NCI-H187 (cell line): ENCODE measurements at regions not wholly inside any gene's neighbourhood (a gene's known extent, or its start where the extent isn't known, plus 50 kb on each side); places are given as distances from the start of the nearest gene placed in this dataset.
"Not testable (repeated sequence)": the region's sequence is repeated elsewhere in the genome, so short reads cannot be mapped to it uniquely, and the experiment has no call there.

Experiments used
- DNase-seq, 2 experiments: peaks; one replicate each; lab custom pipeline; 2025; lab: John Stamatoyannopoulos, UW

DNA sequence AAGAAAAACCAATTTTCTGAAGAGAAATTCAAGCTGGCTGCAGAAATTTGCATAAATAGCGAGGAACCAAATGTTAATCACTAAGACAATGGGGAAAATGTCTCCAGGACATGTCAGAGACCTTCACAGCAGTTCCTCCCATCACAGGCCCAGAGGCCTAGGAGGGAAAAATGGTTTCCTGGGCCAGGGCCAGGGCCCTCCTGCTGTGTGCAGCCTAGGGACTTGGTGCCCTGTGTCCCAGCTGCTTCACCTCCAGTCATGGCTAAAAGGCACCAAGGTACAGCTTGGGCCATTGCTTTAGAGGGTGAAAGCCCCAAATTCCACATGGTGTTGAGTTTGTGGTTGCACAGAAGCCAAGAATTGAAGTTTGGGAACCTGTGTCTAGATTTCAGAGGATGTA, 628.7 kb upstream of the ARRDC3 start:
- DNase-seq = not testable (repeated sequence)

- DNase-seq = no peak
Measured at GRCh38 chr5:92003806-92004205, 620.7 kb upstream of the ARRDC3 start.

DNA sequence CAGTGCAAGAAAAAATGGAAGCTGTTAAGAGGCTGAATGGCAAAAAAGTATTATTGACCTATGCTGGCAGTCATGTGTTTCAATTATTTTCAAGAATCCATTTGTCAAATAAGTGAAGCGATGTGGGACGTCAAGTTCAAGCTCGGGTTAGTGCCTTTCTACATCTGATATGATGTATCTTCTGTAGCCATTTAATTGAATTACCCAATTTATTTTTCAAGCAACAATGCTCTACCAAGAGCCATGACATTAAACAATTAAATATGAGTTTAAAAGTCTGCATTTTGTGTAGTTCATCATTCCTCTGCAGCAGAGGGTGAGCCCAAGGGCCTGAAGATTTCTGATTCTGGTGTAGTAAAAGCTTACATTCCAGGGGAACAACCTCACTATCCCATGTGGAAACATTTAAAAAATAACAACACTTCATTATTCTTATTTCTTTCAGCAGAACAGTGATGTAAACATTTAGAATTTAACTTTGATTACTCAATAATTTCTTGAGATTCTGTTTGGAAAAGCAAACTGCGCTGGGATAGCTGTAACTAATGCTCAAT, 619.7 kb upstream of the ARRDC3 start:
- DNase-seq = no peak

DNA sequence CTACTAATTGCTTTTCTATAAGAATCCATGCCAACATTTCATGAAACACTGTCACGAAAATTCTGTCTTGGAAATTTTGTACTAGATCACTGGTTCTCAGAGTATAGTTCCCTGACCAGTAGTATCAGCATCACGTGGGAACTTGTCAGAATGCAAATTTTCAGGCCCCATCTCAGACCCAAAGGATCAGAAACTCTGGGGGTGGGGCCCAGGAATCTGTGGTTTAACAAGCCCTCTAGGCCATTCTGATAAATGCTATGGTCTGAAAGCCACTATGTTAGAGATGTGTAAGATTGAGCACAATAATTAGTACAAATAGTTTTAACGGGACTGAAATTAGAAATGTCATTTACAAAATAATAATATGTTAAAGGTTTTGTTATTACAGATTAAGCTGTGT, 615.7 kb upstream of the ARRDC3 start:
- DNase-seq = no peak

DNA sequence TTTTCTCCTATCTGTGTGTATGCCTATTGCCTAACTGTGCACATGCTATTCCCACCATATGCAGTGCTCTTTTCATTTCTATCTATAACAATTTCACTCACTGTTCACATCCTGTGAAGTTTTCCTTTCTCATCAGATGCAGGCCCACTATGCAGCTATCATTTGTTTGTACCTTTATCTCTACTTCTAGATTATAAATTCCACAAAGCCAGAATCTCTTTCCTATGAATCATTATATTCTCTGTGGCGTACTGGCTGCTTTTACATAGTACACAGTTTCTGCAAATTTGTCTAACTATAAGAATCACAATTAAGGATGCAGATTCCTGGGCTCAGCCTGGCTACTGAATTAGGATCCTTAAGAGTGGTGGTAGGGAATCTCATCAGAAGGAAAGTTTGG, 600.8 kb upstream of the ARRDC3 start:
- DNase-seq = no peak

- DNase-seq = no peak
Measured at GRCh38 chr5:91978221-91978882, 595.2 kb upstream of the ARRDC3 start.

DNA sequence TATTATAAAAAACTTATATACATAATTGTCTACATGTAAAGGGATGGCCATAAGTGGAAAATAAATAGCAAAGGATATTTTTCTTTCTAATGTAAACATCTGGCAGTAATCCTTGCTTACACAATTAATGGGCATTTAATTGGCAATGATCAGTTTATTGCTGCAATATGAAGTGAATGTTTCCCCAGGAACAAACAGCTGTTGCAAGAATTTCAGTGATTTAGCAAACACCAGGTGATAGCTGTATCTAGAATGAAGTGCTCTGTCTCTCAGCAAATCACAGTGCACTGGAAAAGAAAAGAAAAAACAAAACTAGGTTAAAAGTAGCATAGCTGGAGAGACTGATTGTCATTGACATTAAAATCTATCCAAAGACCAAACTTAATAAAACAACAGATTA, 594.5 kb upstream of the ARRDC3 start:
- no peak for DNase-seq

- no peak for DNase-seq
Measured at GRCh38 chr5:91976451-91976850, 593.3 kb upstream of the ARRDC3 start.

- DNase-seq = no peak
Measured at GRCh38 chr5:91963166-91963565, 580.0 kb upstream of the ARRDC3 start.

DNA sequence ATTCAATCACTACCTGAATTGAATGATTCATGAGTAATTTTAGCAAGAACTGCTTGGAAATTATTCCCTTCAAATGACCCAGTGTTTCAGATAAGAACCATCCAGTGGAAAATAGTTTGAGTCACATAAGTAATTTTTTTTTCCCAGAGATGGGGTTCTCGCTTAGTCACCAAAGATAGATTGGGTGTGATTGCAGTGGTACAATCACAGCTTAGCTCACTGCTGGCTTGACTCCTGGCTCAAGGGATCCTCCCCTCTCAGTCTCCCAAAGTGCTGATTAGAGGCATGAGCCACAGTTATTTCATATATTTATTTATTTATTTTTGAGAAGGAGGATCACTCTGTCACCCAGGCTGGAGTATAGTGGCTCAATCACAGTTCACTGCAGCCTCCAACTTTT, 574.5 kb upstream of the ARRDC3 start:
- DNase-seq = no peak

GRCh38 chr5:91956738-91957137, 573.6 kb upstream of the ARRDC3 start:
- DNase-seq = no peak

GRCh38 chr5:91955610-91956009, 572.5 kb upstream of the ARRDC3 start:
- no peak for DNase-seq

DNA sequence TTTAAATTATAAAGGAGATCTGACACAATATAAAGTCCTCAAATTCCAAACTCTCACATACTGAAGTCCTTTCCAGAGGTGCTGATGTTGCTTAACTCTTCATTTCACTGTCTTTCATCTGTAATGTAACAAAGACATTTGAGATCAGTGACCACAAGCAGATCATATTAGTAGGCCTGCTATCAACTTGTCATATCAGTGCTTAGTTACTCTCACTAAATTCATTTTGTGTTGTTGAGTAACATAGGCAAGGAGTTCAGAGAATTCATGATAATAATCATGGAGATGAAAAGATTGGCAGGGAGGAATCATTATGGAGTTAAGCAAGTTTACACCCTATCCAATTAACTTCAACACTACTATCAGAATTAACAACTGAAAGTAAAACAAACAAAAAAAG, 571.0 kb upstream of the ARRDC3 start:
- no peak for DNase-seq

GRCh38 chr5:91950328-91950727, 567.2 kb upstream of the ARRDC3 start:
- no peak for DNase-seq

DNA sequence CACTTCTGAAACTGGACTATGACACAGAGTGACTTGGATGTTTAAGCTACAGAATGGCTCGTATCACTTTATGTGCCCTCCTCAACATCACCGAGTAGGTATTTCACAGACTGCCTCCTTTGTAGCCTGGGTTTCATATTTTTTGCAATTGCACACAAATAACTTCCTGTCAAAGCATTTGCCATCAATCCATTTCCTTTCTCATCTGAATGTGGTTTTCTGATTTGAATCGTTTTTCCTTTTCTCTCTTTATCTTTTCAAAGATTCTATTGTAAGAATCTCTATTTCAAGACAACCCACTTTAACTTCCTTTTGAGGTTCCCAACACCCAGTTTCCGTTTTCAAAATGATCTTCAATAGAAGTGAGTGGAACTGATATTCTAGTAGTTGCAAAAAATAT, 563.8 kb upstream of the ARRDC3 start:
- DNase-seq = no peak

DNA sequence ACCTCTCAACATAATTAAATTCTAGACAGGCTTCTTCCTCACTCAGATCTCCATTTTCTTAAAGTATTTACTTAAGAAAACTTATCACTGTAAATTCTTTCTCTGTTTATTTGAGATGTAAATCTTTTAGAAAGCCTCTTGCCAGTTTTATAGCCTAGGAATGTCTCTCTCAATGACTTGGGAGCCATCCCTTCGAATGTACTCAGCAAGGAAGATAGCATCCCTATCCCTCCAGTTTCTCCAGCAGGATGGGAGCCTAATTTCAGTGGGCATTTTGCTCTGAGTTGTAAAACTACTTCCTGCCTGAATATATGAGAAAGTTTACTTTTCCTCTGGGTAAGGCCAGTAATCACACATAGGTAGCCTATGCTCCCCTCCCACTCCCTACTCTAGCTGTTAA, 558.5 kb upstream of the ARRDC3 start:
- DNase-seq = no peak

GRCh38 chr5:91938441-91938840, 555.3 kb upstream of the ARRDC3 start:
- no peak for DNase-seq

DNA sequence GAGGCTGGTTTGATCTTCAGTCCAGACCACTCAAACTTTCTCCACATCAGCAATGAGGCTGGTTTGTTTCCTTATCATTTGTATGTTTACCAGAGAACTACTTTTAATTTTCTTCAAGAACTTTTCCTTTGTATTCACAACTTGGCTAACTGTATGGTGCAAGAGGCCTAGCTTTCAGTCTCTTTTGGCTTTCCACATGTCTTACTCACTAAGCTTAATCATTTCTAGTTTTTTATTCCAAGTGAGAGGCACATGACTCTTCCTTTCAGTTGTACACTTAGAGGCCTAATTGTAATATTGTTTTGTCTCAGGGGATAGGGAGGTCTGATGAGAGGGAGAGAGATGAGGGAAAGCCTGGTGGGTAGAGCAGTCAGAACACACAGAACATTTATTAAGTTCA, 554.0 kb upstream of the ARRDC3 start:
- DNase-seq = no peak

DNA sequence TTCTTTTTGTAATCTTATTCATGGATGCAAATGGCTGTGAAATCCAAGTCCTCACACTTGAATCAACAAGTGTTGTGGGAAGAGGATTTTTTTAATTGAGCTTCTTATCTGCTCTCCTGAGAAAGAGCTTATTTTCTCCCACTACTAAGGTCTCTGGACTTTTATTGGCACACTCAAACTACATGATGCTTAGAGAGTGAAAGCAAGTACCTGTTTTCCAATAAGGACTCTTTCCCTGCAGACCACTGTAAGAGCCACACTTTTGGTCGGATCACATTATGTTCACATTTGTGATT, 546.4 kb upstream of the ARRDC3 start:
- DNase-seq = no peak

GRCh38 chr5:91928754-91929521, 545.8 kb upstream of the ARRDC3 start:
- DNase-seq = no peak

GRCh38 chr5:91927439-91927838, 544.3 kb upstream of the ARRDC3 start:
- no peak for DNase-seq

- no peak for DNase-seq
Measured at GRCh38 chr5:91925249-91925648, 542.1 kb upstream of the ARRDC3 start.

DNA sequence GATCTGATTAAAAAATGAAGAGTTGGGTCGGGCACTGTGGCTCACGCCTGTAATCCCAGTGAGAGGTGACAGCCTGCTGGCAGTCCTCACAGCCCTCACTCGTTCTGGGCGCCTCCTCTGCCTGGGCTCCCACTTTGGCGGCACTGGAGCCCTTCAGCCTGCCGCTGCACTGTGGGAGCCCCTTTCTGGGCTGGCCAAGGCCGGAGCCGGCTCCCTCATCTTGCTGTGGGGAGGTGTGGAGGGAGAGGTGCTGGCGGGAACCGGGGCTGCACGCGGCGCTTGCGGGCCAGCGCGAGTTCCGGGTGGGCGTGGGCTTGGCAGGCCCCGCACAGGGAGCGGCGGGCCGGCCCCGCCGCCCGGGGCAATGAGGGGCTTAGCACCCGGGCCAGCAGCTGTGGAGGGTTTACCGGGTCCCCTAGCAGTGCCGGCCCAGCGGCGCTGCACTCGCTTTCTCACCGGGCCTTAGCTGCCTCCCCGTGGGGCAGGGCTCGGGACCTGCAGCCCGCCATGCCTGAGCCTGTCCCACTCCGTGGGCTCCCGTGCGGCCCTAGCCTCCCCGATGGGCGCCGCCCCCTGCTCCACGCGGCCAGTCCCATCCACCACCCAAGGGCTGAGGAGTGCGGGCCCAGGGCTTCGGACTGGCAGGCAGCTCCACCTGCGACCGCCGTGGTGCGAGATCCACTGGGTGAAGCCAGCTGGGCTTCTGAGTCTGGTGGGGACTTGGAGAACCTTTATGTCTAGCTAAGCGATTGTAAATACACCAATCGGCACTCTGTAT, 534.1 kb upstream of the ARRDC3 start:
- DNase-seq = not testable (repeated sequence)
